Panc1 (cell line): ENCODE measurements at regions not wholly inside any gene's neighbourhood (a gene's known extent, or its start where the extent isn't known, plus 50 kb on each side); places are given as distances from the start of the nearest gene placed in this dataset.

ENCODE experiments used
- ATAC-seq: fragments of 200-7000 bp; cut with Tn5 transposase; 2 replicates; pipeline ENCODE4 v1.9.1; 2020; ENCODE audit warnings: mild to moderate bottlenecking, moderate library complexity
- BruUV-seq: library from RNA; stranded (reverse); fragments of 400-500 nt; replicated peaks from 2 replicates; lab custom pipeline; 2021; lab: Mats Ljungman, UMichigan
- CTCF ChIA-PET: fragments of 300-600 bp; sonication (Branson Sonifier 250); formaldehyde crosslinking; loops from one replicate; lab custom pipeline; 2022; ENCODE audit warnings: antibody characterized with exemption; lab: Charles Lee
- POLR2A ChIA-PET: fragments of 300-600 bp; sonication (Branson Sonifier 250); formaldehyde crosslinking; loops from one replicate; lab custom pipeline; 2022; ENCODE audit warnings: antibody characterized with exemption; lab: Charles Lee
- DNase-seq: peaks from one replicate; pipeline ENCODE4 v3.0.0-alpha.2; 2010; ENCODE audit warnings: low read depth, low spot score
- H3K27ac ChIP-seq: 2 replicates; pipeline ENCODE4 v1.5.1; 2011; ENCODE audit warnings: mild to moderate bottlenecking, low read length, inconsistent platforms
- H3K27me3 ChIP-seq: fragments of 200-500 bp; sonication (Bioruptor generic); 2 replicates; pipeline ENCODE4 v1.6.0; 2014; ENCODE audit warnings: low read length, inconsistent platforms; ENCODE audit not compliant: control insufficient read depth, insufficient read depth
- H3K36me3 ChIP-seq: fragments of 200-500 bp; sonication (Bioruptor generic); 2 replicates; pipeline ENCODE4 v1.5.1; 2014; ENCODE audit warnings: inconsistent platforms, mild to moderate bottlenecking, low read length, moderate library complexity; ENCODE audit not compliant: control insufficient read depth, insufficient read depth
- H3K4me1 ChIP-seq: 2 replicates; pipeline ENCODE4 v1.5.1; 2011; ENCODE audit warnings: inconsistent platforms, mild to moderate bottlenecking, low read length, moderate library complexity; ENCODE audit not compliant: control insufficient read depth, insufficient read depth
- H3K4me3 ChIP-seq, 2 experiments: 2 replicates each; pipeline ENCODE4 v1.5.1; 2011 to 2012; ENCODE audit warnings: low read depth in 2 of 2, low read length in 2 of 2, mild to moderate bottlenecking in 2 of 2, inconsistent platforms in 1 of 2, moderate library complexity in 1 of 2
- H3K9me3 ChIP-seq: fragments of 200-500 bp; sonication (Bioruptor generic); 2 replicates; pipeline ENCODE4 v1.5.1; 2014; ENCODE audit warnings: low read depth, mild to moderate bottlenecking, inconsistent platforms, low read length, moderate library complexity; ENCODE audit not compliant: control insufficient read depth, insufficient read depth
- CTCF ChIP-seq: fragments of 450-650 bp; IDR thresholded peaks from 2 replicates; pipeline ENCODE4 v1.5.1; 2017; ENCODE audit warnings: mild to moderate bottlenecking
- POLR2AphosphoS5 ChIP-seq: IDR thresholded peaks from 2 replicates; pipeline ENCODE4 v1.6.1; 2012; ENCODE audit warnings: mild to moderate bottlenecking, low read depth, low read length, moderate library complexity
- REST ChIP-seq, 2 experiments: IDR thresholded peaks; 2 replicates each; pipeline ENCODE4 v1.6.1; 2011 to 2012; ENCODE audit warnings: low read depth in 2 of 2, control low read depth in 1 of 2, low read length in 1 of 2, mild to moderate bottlenecking in 1 of 2, moderate library complexity in 1 of 2; ENCODE audit not compliant: insufficient read depth in 1 of 2
- SIN3A ChIP-seq: IDR thresholded peaks from 2 replicates; pipeline ENCODE4 v1.6.1; 2012; ENCODE audit warnings: low read depth, mild to moderate bottlenecking, low read length, moderate library complexity, borderline replicate concordance; ENCODE audit not compliant: insufficient read depth
- TCF7L2 ChIP-seq: IDR thresholded peaks from 2 replicates; pipeline ENCODE4 v1.6.1; 2011; ENCODE audit warnings: mild to moderate bottlenecking, low read depth, low read length, inconsistent platforms
- in situ Hi-C: cut with HindIII; loops from 2 replicates; pipeline ENCODE4 v1.10.0; 2016; ENCODE audit warnings: low sequenced_read_pairs, low pct_unique_long_range_greater_than_20kb
- intact Hi-C: fragments of 100-400 bp; cut with micrococcal nuclease; formaldehyde crosslinking; loops from one replicate; pipeline ENCODE4 v1.10.0; 2022; ENCODE audit not compliant: unreplicated experiment

- no peaks in the 10 kb centered on the region for H3K4me1 ChIP-seq
- TF ChIP-seq CTCF (no peak), SIN3A (no peak), REST (IDR thresholded peaks at IDR 0.05; ENCODE audit: insufficient read depth in 1 of 2, low read depth in 2 of 2, low read length in 1 of 2) (no peak)
- H3K9me3 ChIP-seq: no peaks in the 10 kb centered on the region
- no peaks in the 10 kb centered on the region for H3K27me3 ChIP-seq
- no peak for ATAC-seq
- H3K36me3 ChIP-seq: no peaks in the 10 kb centered on the region
- ChIA-PET POLR2A (no interaction called here), CTCF (no interaction called here)
- no peak for DNase-seq
- in situ Hi-C loops: no loop called here
- H3K27ac ChIP-seq: no peak overlapping the region
- intact Hi-C loops: no loop called here
- no peak overlapping the region for H3K4me3 ChIP-seq
- no TSS peak for BruUV-seq
Observed at GRCh38 chr3:21879184-21879886, 128.3 kb upstream of the ZNF385D start.

- H3K36me3 ChIP-seq: no peaks in the 10 kb centered on the region
- CTCF ChIA-PET: no interaction called here
- H3K27ac ChIP-seq: no peak overlapping the region
- DNase-seq (no peak), ATAC-seq (no peak)
- in situ Hi-C loops (no loop called here), intact Hi-C loops (no loop called here)
- TF ChIP-seq CTCF (no peak), TCF7L2 (no peak), POLR2AphosphoS5 (no peak), SIN3A (no peak), REST (IDR thresholded peaks at IDR 0.05; ENCODE audit: insufficient read depth in 1 of 2, low read depth in 2 of 2, low read length in 1 of 2) (no peak)
- H3K4me1 ChIP-seq: no peaks in the 10 kb centered on the region
- no peaks in the 10 kb centered on the region for H3K27me3 ChIP-seq
- no TSS peak for BruUV-seq
- H3K9me3 ChIP-seq: no peaks in the 10 kb centered on the region
- POLR2A ChIA-PET: no interaction called here
- H3K4me3 ChIP-seq: no peak overlapping the region
Observed at GRCh38 chr3:21888656-21889055, 137.6 kb upstream of the ZNF385D start.
